ENCODE measurements at regions not wholly inside any gene's neighbourhood (a gene's known extent, or its start where the extent isn't known, plus 50 kb on each side); places are given as distances from the start of the nearest gene placed in this dataset.

GRCh38 chr4:13162886-13163285 is 321.3 kb downstream of the RAB28 start:
- Histone ChIP-seq H3K27me3 (no peaks in the 10 kb centered on the region), H3K27ac (no peak overlapping the region), H3K9me3 (no peaks in the 10 kb centered on the region), H3K4me1 (no peaks in the 10 kb centered on the region), H3K4me3 (no peak overlapping the region), H3K36me3 (no peaks in the 10 kb centered on the region)
- no peak for TF ChIP-seq POLR2A (IDR thresholded peaks at IDR 0.05)
- TF ChIP-seq CTCF (IDR thresholded peaks at IDR 0.05 in 4 of 5, conservative IDR thresholded peaks at IDR 0.05 in 1 of 5): no peak
- ATAC-seq: no peak
- no peak for DNase-seq
- intact Hi-C loops (cut with DNase I; ENCODE audit: low total_unique reads) (no loop called here), in situ Hi-C loops (cut with MboI; ENCODE audit: low sequenced_read_pairs in 4 of 4) (no loop called here)

- Histone ChIP-seq H3K27ac (no peak overlapping the region), H3K9me3 (no peaks in the 10 kb centered on the region), H3K36me3 (no peaks in the 10 kb centered on the region), H3K4me1 (no peaks in the 10 kb centered on the region), H3K4me3 (no peak overlapping the region), H3K27me3 (no peaks in the 10 kb centered on the region)
- TF ChIP-seq POLR2A (IDR thresholded peaks at IDR 0.05) (no peak), CTCF (IDR thresholded peaks at IDR 0.05 in 4 of 5, conservative IDR thresholded peaks at IDR 0.05 in 1 of 5) (no peak)
- in situ Hi-C loops (cut with MboI; ENCODE audit: low sequenced_read_pairs in 4 of 4) (no loop called here), intact Hi-C loops (cut with DNase I; ENCODE audit: low total_unique reads) (no loop called here)
- ATAC-seq (no peak), DNase-seq (no peak)
These were observed 323.2 kb downstream of the RAB28 start for GRCh38 chr4:13160920-13161319.

- intact Hi-C loops (cut with DNase I; ENCODE audit: low total_unique reads): no loop called here
- ATAC-seq: no peak
These were observed 325.0 kb downstream of the RAB28 start for GRCh38 chr4:13159041-13159620.

GRCh38 chr4:13151194-13151593 is 332.9 kb downstream of the RAB28 start:
- no peak overlapping the region for H3K4me3 ChIP-seq
- H3K27ac ChIP-seq: no peak overlapping the region
- no peak for ATAC-seq
- H3K36me3 ChIP-seq: no peaks in the 10 kb centered on the region
- no peak for TF ChIP-seq CTCF (IDR thresholded peaks at IDR 0.05 in 4 of 5, conservative IDR thresholded peaks at IDR 0.05 in 1 of 5)
- TF ChIP-seq POLR2A (IDR thresholded peaks at IDR 0.05): no peak
- H3K27me3 ChIP-seq: no peaks in the 10 kb centered on the region
- intact Hi-C loops (cut with DNase I; ENCODE audit: low total_unique reads) (no loop called here), in situ Hi-C loops (cut with MboI; ENCODE audit: low sequenced_read_pairs in 4 of 4) (no loop called here)
- no peaks in the 10 kb centered on the region for H3K9me3 ChIP-seq
- no peaks in the 10 kb centered on the region for H3K4me1 ChIP-seq
- DNase-seq: no peak

More at GRCh38 chr4:13159041-13159620, 325.0 kb downstream of the RAB28 start:
- DNase-seq: no peak
- H3K4me1 ChIP-seq: no peaks in the 10 kb centered on the region
- no peak overlapping the region for H3K4me3 ChIP-seq
- no peaks in the 10 kb centered on the region for H3K36me3 ChIP-seq
- H3K27ac ChIP-seq: no peak overlapping the region
- TF ChIP-seq CTCF (IDR thresholded peaks at IDR 0.05 in 4 of 5, conservative IDR thresholded peaks at IDR 0.05 in 1 of 5) (no peak), POLR2A (IDR thresholded peaks at IDR 0.05) (no peak)
- in situ Hi-C loops (cut with MboI; ENCODE audit: low sequenced_read_pairs in 4 of 4): no loop called here
- H3K9me3 ChIP-seq: no peaks in the 10 kb centered on the region
- no peaks in the 10 kb centered on the region for H3K27me3 ChIP-seq
